T-cell (primary cell): ENCODE measurements at regions not wholly inside any gene's neighbourhood (a gene's known extent, or its start where the extent isn't known, plus 50 kb on each side); places are given as distances from the start of the nearest gene placed in this dataset.

Source experiments
- ATAC-seq, 4 experiments: fragments of 200-7000 bp in 3 of 4; fragments of 150-1000 bp in 1 of 4; cut with Tn5 transposase; replicated peaks in 1 of 4; 1 replicate in 3 of 4; 2 replicates in 1 of 4; pipeline ENCODE4 v1.10.0; 2021; ENCODE audit warnings: moderate library complexity in 3 of 4, mild to moderate bottlenecking in 2 of 4, moderate number of reproducible peaks in 1 of 4
- CTCF ChIA-PET, 2 donors: fragments of 300-600 bp; sonication (Branson Sonifier 250); formaldehyde crosslinking; loops; one replicate each; lab custom pipeline; 2022; ENCODE audit warnings: antibody characterized with exemption in 2 of 2; lab: Charles Lee
- POLR2A ChIA-PET, 2 donors: fragments of 300-600 bp; sonication (Branson Sonifier 250); formaldehyde crosslinking; loops; one replicate each; lab custom pipeline; 2022; ENCODE audit warnings: antibody characterized with exemption in 2 of 2; lab: Charles Lee
- DNase-seq, 35 experiments: peaks; one replicate each; pipeline versions ENCODE4 v3.0.0 to v3.0.0-alpha.2; 2013 to 2023
- H3K27ac ChIP-seq: one replicate; pipeline ENCODE4 v1.5.1; 2013; ENCODE audit warnings: low read length
- H3K27me3 ChIP-seq, 2 experiments: replicated peaks in 1 of 2; 1 replicate in 1 of 2; 2 replicates in 1 of 2; pipeline versions ENCODE4 v1.6.1 to v1.7.0; 2013; ENCODE audit warnings: low read length in 1 of 2, mixed read lengths in 1 of 2; ENCODE audit not compliant: control insufficient read depth in 2 of 2, insufficient read depth in 2 of 2; ENCODE audit errors: extremely low read depth in 1 of 2
- H3K36me3 ChIP-seq, 2 donors: 1 replicate in 1 of 2; 2 replicates in 1 of 2; pipeline versions ENCODE4 v1.6.1 to v1.7.0; 2013; ENCODE audit warnings: low read length in 1 of 2; ENCODE audit not compliant: control insufficient read depth in 2 of 2, insufficient read depth in 1 of 2; ENCODE audit errors: extremely low read depth in 1 of 2
- H3K4me1 ChIP-seq, 2 experiments: 1 replicate in 1 of 2; 2 replicates in 1 of 2; pipeline versions ENCODE4 v1.6.1 to v1.7.0; 2013; ENCODE audit warnings: low read length in 2 of 2, mixed read lengths in 1 of 2; ENCODE audit not compliant: insufficient read depth in 2 of 2, control insufficient read depth in 1 of 2; ENCODE audit errors: extremely low read depth in 1 of 2
- H3K4me3 ChIP-seq, 2 donors: 1 replicate in 1 of 2; 2 replicates in 1 of 2; pipeline versions ENCODE4 v1.5.1 to v1.7.0; 2013; ENCODE audit warnings: mild to moderate bottlenecking in 2 of 2, low read length in 1 of 2, moderate library complexity in 1 of 2; ENCODE audit not compliant: control insufficient read depth in 1 of 2; ENCODE audit errors: extremely low read depth in 1 of 2
- H3K9me3 ChIP-seq: 2 replicates; pipeline ENCODE4 v1.7.0; 2013
- H3K27ac Mint-ChIP-seq, 2 donors: one replicate each; pipeline ENCODE4 v1.8.0; 2020 to 2021; ENCODE audit warnings: mild to moderate bottlenecking in 2 of 2, mixed read lengths in 2 of 2
- H3K27me3 Mint-ChIP-seq, 2 donors: one replicate each; pipeline ENCODE4 v1.8.0; 2021 to 2022; ENCODE audit warnings: mixed read lengths in 2 of 2
- H3K36me3 Mint-ChIP-seq: one replicate; pipeline ENCODE4 v1.8.0; 2021; ENCODE audit warnings: mixed read lengths
- H3K4me1 Mint-ChIP-seq, 3 donors: one replicate each; pipeline ENCODE4 v1.8.0; 2020 to 2022; ENCODE audit warnings: mixed read lengths in 3 of 3, mild to moderate bottlenecking in 1 of 3
- H3K4me3 Mint-ChIP-seq, 3 donors: one replicate each; pipeline ENCODE4 v1.8.0; 2020 to 2022; ENCODE audit warnings: mild to moderate bottlenecking in 3 of 3, mixed read lengths in 3 of 3, moderate library complexity in 3 of 3
- H3K9me3 Mint-ChIP-seq, 3 donors: one replicate each; pipeline ENCODE4 v1.8.0; 2020 to 2022; ENCODE audit warnings: mixed read lengths in 3 of 3
- WGBS: methylation state at CpG from one replicate; pipeline ENCODE4 v1.1.5; 2013; ENCODE audit warnings: missing lambda C conversion rate; ENCODE audit not compliant: insufficient coverage; 5-methylcytosine and 5-hydroxymethylcytosine counted together

DNA sequence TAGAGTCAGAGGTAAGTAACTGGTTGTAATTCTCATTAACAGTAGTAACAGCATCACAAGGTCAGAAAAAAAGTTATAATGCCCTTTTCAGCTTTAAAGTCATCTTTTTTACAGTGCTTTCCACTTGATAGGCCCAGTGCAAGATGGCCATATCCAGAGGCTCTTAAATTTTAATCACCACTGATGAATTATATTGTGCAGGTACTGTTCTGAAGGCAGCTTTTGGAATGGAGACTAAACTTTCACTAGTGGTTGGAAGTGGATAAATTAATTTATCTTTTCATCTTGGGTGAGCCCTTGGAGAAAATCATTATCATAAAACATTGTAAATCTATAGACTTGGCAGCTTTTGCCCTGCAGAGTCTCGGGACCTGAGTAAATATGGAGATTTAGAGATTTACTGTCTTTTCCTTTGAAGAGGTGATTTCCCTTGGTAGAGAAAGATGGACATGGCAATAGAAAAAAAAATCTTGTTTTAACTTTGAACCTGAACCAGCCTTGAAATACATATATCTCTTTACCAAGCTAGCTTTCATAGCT is 969.1 kb upstream of the NOVA1 start:
- ChIA-PET POLR2A (no interaction called here), CTCF (no interaction called here)
- Histone ChIP-seq H3K27me3 (no peaks in the 10 kb centered on the region), H3K4me3 (no peak overlapping the region), H3K9me3 (no peaks in the 10 kb centered on the region), H3K36me3 (no peaks in the 10 kb centered on the region), H3K27ac (no peak overlapping the region), H3K4me1 (no peaks in the 10 kb centered on the region)
- H3K4me1 Mint-ChIP-seq = no peaks in the 10 kb centered on the region
- H3K4me3 Mint-ChIP-seq = no peak overlapping the region
- H3K27ac Mint-ChIP-seq = no peak overlapping the region
- H3K36me3 Mint-ChIP-seq = no peaks in the 10 kb centered on the region
- no peaks in the 10 kb centered on the region for H3K27me3 Mint-ChIP-seq
- peaks cover under 1 to 16% (median 2%) of the 10 kb centered on the region in 3 donors for H3K9me3 Mint-ChIP-seq
- no CpG with 5 or more reads among the region's 1 CpG for WGBS
- ATAC-seq (no peak), DNase-seq (no peak)

DNA sequence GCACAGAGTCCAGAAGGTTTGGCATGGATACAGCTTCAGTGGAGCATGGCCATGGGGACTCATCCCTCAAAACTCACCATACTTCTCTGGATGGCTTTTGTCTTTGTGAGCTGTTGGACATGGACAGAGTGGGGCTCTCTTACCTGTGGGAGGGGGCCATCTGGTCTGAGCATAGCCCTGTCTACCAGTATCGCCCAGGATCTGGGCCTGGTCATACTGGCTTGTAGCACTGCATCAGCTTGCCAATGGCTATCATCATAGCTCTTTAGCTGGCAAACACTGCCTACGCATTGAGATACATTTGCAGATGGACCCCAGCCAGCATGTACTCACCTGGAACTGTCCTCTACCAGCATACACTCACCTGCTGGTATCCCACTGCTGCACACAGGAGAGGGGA is 975.2 kb upstream of the NOVA1 start:
- CTCF ChIA-PET = no interaction called here
- Histone ChIP-seq H3K4me1 (no peaks in the 10 kb centered on the region), H3K36me3 (no peaks in the 10 kb centered on the region), H3K27ac (no peak overlapping the region), H3K9me3 (no peaks in the 10 kb centered on the region), H3K27me3 (no peaks in the 10 kb centered on the region), H3K4me3 (no peak overlapping the region)
- ATAC-seq = no peak
- no peak overlapping the region for H3K4me3 Mint-ChIP-seq
- no peaks in the 10 kb centered on the region for H3K36me3 Mint-ChIP-seq
- H3K9me3 Mint-ChIP-seq = peaks cover 24 to 46% (median 25%) of the 10 kb centered on the region in 3 donors
- no peaks in the 10 kb centered on the region for H3K4me1 Mint-ChIP-seq
- POLR2A ChIA-PET = no interaction called here
- no peak overlapping the region for H3K27ac Mint-ChIP-seq
- 82% methylated on average over 2 of the region's 2 CpGs for WGBS
- no peak for DNase-seq
- no peaks in the 10 kb centered on the region for H3K27me3 Mint-ChIP-seq

DNA sequence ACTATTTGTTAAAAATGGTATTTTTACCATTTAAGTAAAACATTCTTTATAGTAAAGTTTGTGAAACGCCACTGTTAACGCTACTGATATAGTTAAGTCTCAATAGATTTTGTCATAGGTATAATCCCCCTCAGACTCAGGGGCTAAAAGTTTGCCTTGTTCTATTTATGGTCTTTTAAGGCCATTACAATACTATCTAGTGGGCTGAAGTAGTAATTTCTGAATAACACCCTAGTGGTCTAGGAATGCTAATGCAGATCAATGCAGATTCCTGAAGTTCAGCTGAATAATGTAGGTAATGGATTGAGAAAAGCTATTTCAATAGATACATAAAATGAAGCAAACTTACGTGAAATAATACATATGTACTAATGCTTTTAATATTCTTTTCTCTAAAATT is 989.3 kb upstream of the NOVA1 start:
- Mint-ChIP-seq H3K27ac (no peak overlapping the region), H3K4me3 (no peak overlapping the region), H3K4me1 (no peaks in the 10 kb centered on the region), H3K9me3 (peaks cover 16 to 23% (median 18%) of the 10 kb centered on the region in 3 donors), H3K27me3 (no peaks in the 10 kb centered on the region), H3K36me3 (no peaks in the 10 kb centered on the region)
- no CpG with 5 or more reads among the region's 3 CpGs for WGBS
- no peak overlapping the region for H3K27ac ChIP-seq
- ChIA-PET POLR2A (no interaction called here), CTCF (no interaction called here)
- no peak overlapping the region for H3K4me3 ChIP-seq
- ATAC-seq = no peak
- no peaks in the 10 kb centered on the region for H3K9me3 ChIP-seq
- H3K36me3 ChIP-seq = no peaks in the 10 kb centered on the region
- H3K27me3 ChIP-seq = no peaks in the 10 kb centered on the region
- H3K4me1 ChIP-seq = no peaks in the 10 kb centered on the region
- DNase-seq = no peak

DNA sequence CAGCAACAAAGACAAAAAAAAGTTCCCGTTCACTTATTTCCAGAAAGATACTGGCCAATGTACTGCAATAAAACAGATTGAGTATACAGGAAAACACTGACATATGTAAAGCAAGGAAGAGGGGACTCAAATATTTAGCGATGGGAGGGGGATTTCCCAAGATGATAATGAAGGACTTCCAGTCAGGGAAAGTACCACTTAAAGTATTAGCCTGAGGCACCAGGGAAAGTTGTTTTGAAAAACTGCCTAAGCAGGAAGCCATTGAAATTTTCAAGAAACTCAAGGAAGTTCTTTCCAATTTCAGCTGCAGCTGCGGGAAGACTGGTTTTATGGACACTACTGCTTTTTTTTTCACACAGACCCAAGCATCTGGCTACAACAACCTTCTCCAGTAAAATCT is 1007.4 kb upstream of the NOVA1 start:
- Histone ChIP-seq H3K27me3 (no peaks in the 10 kb centered on the region), H3K36me3 (no peaks in the 10 kb centered on the region), H3K9me3 (no peaks in the 10 kb centered on the region), H3K4me1 (no peaks in the 10 kb centered on the region), H3K27ac (no peak overlapping the region), H3K4me3 (no peak overlapping the region)
- H3K9me3 Mint-ChIP-seq = peaks cover 7 to 23% (median 19%) of the 10 kb centered on the region in 3 donors
- POLR2A ChIA-PET = no interaction called here
- WGBS = 49% methylated on average over 2 of the region's 3 CpGs
- H3K36me3 Mint-ChIP-seq = no peaks in the 10 kb centered on the region
- DNase-seq (no peak), ATAC-seq (no peak)
- no peak overlapping the region for H3K4me3 Mint-ChIP-seq
- CTCF ChIA-PET = no interaction called here
- H3K27ac Mint-ChIP-seq = no peak overlapping the region
- no peaks in the 10 kb centered on the region for H3K27me3 Mint-ChIP-seq
- H3K4me1 Mint-ChIP-seq = no peaks in the 10 kb centered on the region

DNA sequence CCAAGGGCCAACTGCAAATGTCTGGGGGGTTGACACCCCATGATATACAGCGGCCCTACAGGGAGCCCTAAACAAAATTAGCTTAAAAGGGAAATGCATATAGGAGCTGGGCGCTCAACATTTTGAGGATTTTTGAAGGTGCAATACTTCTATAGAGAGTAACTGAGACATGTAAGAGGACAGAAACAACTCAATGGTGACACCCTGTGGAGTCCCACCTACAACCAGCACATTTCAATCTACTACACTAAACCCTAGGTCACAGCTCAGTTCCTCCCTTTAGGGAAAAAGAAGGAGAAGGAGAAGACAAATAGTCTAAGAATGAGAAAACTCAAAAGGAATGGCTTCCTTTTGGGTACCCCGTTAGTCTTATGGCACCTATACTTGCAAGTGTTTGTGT is 1010.5 kb upstream of the NOVA1 start:
- no CpG with 5 or more reads among the region's 3 CpGs for WGBS
- H3K4me1 Mint-ChIP-seq = no peaks in the 10 kb centered on the region

DNA sequence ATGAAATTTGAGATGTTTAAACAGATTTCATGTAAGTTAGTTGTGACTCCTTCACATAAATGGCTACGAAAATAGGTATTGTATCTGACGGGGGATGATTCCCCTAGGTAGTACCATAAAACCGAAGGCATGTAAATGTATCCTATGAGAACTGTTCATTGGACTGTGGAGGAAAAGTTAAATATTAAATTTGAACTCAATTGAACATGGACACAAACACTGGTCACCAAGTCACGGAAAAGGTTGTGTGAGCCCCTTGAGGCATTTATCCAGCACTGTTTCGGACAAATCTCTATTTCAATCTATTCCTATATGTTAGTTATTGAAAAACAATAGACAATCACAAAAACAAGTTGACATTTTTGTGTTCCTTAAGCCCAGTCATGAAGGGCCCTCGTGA is 1014.3 kb upstream of the NOVA1 start:
- ChIA-PET POLR2A (no interaction called here), CTCF (no interaction called here)
- no peaks in the 10 kb centered on the region for H3K36me3 Mint-ChIP-seq
- H3K9me3 Mint-ChIP-seq = peaks cover 0 to 15% (median 10%) of the 10 kb centered on the region in 3 donors
- no peak overlapping the region for H3K27ac Mint-ChIP-seq
- no peaks in the 10 kb centered on the region for H3K4me1 Mint-ChIP-seq
- H3K27ac ChIP-seq = no peak overlapping the region
- ATAC-seq = no peak
- no peak for DNase-seq
- no peak overlapping the region for H3K4me3 Mint-ChIP-seq
- no peaks in the 10 kb centered on the region for H3K27me3 ChIP-seq
- WGBS = 89% methylated on average over 3 of the region's 6 CpGs
- no peaks in the 10 kb centered on the region for H3K27me3 Mint-ChIP-seq
- H3K9me3 ChIP-seq = peaks cover 3% of the 10 kb centered on the region
- no peak overlapping the region for H3K4me3 ChIP-seq
- H3K36me3 ChIP-seq = no peaks in the 10 kb centered on the region
- no peaks in the 10 kb centered on the region for H3K4me1 ChIP-seq

More for the DNA sequence above, 1010.5 kb upstream of the NOVA1 start:
- ATAC-seq (no peak), DNase-seq (no peak)
- Histone ChIP-seq H3K27me3 (no peaks in the 10 kb centered on the region), H3K9me3 (peaks cover 3% of the 10 kb centered on the region), H3K4me3 (no peak overlapping the region), H3K4me1 (no peaks in the 10 kb centered on the region), H3K36me3 (no peaks in the 10 kb centered on the region), H3K27ac (no peak overlapping the region)
- Mint-ChIP-seq H3K4me3 (no peak overlapping the region), H3K27me3 (no peaks in the 10 kb centered on the region), H3K36me3 (no peaks in the 10 kb centered on the region), H3K27ac (no peak overlapping the region), H3K9me3 (peaks cover 5 to 20% (median 14%) of the 10 kb centered on the region in 3 donors)
- ChIA-PET CTCF (no interaction called here), POLR2A (no interaction called here)

DNA sequence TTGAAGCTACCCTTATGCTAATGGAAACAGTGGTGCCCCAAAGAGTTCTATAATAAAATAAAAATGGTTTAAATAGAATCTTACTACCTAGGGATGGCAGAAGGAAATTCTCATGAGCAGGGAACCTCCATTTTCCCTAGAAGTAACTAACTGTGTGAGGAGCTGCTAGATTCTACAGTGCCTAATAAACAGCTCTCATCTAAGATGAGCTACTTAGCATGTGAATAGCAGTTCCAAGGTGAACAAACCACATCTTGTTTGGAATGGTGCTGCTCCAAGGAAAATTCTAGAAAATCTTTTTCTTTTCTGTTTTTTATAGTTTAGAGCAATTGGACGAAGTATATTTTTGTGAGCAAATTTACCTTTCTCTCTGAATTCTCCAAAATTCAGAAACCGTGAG is 1015.3 kb upstream of the NOVA1 start:
- no peak for ATAC-seq
- no peaks in the 10 kb centered on the region for H3K27me3 ChIP-seq
- H3K4me1 ChIP-seq = no peaks in the 10 kb centered on the region
- no CpG with 5 or more reads among the region's 2 CpGs for WGBS
- no peaks in the 10 kb centered on the region for H3K27me3 Mint-ChIP-seq
- H3K36me3 Mint-ChIP-seq = no peaks in the 10 kb centered on the region
- H3K4me3 Mint-ChIP-seq = no peak overlapping the region
- H3K4me3 ChIP-seq = no peak overlapping the region
- no peaks in the 10 kb centered on the region for H3K4me1 Mint-ChIP-seq
- H3K36me3 ChIP-seq = no peaks in the 10 kb centered on the region
- H3K27ac ChIP-seq = no peak overlapping the region
- POLR2A ChIA-PET = no interaction called here
- CTCF ChIA-PET = no interaction called here
- H3K27ac Mint-ChIP-seq = no peak overlapping the region
- DNase-seq = no peak
- H3K9me3 ChIP-seq = peaks cover 6% of the 10 kb centered on the region
- peaks cover 0 to 14% (median 11%) of the 10 kb centered on the region in 3 donors for H3K9me3 Mint-ChIP-seq
